ENCODE measurements at regions not wholly inside any gene's neighbourhood (a gene's known extent, or its start where the extent isn't known, plus 50 kb on each side); places are given as distances from the start of the nearest gene placed in this dataset.
A peak's percentile ranks its signal among the peaks of the same experiment; 100 is the strongest.

DNA sequence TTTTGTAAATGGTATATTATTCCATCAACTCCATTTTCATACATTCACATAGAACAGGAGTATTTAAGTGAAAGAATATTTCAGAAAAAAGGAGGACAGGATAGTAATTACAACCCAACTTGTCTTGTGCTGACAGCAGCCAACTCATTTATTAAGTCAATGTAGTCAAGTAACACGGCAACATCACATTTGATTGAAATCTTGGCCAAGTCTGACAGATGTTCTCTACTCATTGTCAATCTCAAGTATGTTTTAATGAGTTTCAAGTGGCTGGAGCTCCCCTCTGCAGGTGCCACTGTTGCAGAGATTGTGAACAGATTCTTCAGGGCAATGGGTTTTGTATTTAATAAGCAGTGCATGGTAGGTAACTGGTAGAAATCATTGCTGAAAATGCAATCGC is 332.5 kb downstream of the C4orf33 start:
- no peak for TF ChIP-seq EZH2phosphoT487 (IDR thresholded peaks at IDR 0.05; ENCODE audit: low read depth)
- TF ChIP-seq, protein P1, sequence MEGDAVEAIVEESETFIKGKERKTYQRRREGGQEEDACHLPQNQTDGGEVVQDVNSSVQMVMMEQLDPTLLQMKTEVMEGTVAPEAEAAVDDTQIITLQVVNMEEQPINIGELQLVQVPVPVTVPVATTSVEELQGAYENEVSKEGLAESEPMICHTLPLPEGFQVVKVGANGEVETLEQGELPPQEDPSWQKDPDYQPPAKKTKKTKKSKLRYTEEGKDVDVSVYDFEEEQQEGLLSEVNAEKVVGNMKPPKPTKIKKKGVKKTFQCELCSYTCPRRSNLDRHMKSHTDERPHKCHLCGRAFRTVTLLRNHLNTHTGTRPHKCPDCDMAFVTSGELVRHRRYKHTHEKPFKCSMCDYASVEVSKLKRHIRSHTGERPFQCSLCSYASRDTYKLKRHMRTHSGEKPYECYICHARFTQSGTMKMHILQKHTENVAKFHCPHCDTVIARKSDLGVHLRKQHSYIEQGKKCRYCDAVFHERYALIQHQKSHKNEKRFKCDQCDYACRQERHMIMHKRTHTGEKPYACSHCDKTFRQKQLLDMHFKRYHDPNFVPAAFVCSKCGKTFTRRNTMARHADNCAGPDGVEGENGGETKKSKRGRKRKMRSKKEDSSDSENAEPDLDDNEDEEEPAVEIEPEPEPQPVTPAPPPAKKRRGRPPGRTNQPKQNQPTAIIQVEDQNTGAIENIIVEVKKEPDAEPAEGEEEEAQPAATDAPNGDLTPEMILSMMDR (IDR thresholded peaks at IDR 0.05; ENCODE audit: low read depth, low read length): no peak
- no peaks in the 10 kb centered on the region for H3K36me3 ChIP-seq (replicated peaks; ENCODE audit: low read depth, low read length)
- H3K9ac ChIP-seq (ENCODE audit: low read length): no peak overlapping the region
- no peaks in the 10 kb centered on the region for H3K27me3 ChIP-seq (ENCODE audit: low read depth, low read length)
- H3K79me2 ChIP-seq (ENCODE audit: low read length): no peaks in the 10 kb centered on the region
- H3K4me3 ChIP-seq (ENCODE audit: low read length): no peak overlapping the region
- H4K20me1 ChIP-seq (ENCODE audit: insufficient read depth, low read length): no peaks in the 10 kb centered on the region
- H3K27ac ChIP-seq (ENCODE audit: low read length): no peak overlapping the region
- no peaks in the 10 kb centered on the region for H3K4me1 ChIP-seq (ENCODE audit: low read length)
- no peaks in the 10 kb centered on the region for H3K9me3 ChIP-seq (ENCODE audit: insufficient read depth, low read length)
- no peak overlapping the region for H3K4me2 ChIP-seq (ENCODE audit: low read length)
- peak overlapping the region; percentile 39; the same call in 1 of the 2 replicates for H2AFZ ChIP-seq (ENCODE audit: low read depth, low read length)

DNA sequence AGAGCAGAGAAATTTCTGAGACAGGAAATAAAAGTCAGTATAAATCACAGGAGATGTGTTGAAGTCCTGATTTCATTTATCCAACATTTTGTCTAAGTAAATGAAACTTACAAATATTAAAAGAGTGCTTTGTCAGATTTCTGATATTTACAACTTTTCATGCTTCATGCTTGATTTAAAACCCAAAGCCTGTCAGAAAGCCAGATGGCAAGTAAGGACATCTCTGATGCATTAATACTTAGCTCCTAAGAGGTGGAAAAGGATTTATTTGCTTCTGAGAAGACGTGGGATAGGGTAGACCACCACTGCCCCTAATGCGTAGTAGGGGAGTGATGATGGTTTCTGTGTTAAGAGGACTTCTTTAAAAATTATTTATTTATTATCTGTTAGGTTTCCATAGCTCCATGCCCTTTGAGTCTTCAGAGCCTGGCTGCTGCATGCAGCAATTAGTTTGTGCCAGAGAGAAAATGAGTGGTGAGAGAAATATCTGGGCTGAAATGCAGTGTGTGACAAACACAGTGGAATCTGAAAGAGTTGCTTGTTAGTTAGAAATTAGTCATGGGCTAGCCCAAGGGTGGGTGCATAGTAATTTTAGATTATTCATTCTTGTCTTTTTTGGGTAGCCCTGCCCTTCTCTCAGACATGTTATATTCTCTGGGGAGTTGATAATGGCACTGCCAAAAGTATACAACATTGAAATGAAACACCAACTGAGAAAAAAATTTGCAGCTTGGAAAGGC is 333.8 kb downstream of the C4orf33 start:
- Histone ChIP-seq H3K9me3 (ENCODE audit: insufficient read depth, low read length) (no peaks in the 10 kb centered on the region), H3K27ac (ENCODE audit: low read length) (no peak overlapping the region), H3K4me3 (ENCODE audit: low read length) (no peak overlapping the region), H3K4me2 (ENCODE audit: low read length) (no peak overlapping the region), H3K9ac (ENCODE audit: low read length) (no peak overlapping the region), H3K36me3 (replicated peaks; ENCODE audit: low read depth, low read length) (no peaks in the 10 kb centered on the region), H4K20me1 (ENCODE audit: insufficient read depth, low read length) (no peaks in the 10 kb centered on the region), H2AFZ (ENCODE audit: low read depth, low read length) (no peak overlapping the region), H3K27me3 (ENCODE audit: low read depth, low read length) (no peaks in the 10 kb centered on the region), H3K4me1 (ENCODE audit: low read length) (no peaks in the 10 kb centered on the region), H3K79me2 (ENCODE audit: low read length) (no peaks in the 10 kb centered on the region)
- TF ChIP-seq, protein P1 (IDR thresholded peaks at IDR 0.05; ENCODE audit: low read depth, low read length): no peak
- TF ChIP-seq EZH2phosphoT487 (IDR thresholded peaks at IDR 0.05; ENCODE audit: low read depth): no peak

DNA sequence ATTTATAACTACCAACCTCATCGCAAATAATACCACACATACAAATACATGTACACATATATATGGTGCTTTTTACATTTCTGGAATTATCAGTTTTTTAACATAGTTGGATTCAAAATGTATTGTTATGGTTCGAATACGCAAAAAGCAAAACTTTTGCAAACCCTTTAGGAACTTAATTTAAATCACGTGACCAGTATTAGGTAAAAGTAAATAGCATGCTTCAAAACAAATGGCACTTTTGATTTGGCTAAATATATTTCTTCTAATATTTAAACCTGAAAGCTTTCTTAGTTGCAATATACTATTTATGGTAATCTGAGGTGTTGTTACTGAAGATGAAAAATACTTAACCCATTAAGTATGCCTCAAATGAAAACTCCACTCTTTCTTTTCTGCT is 341.4 kb downstream of the C4orf33 start:
- Histone ChIP-seq H3K27ac (ENCODE audit: low read length) (no peak overlapping the region), H3K4me3 (ENCODE audit: low read length) (no peak overlapping the region), H3K9me3 (ENCODE audit: insufficient read depth, low read length) (no peaks in the 10 kb centered on the region), H4K20me1 (ENCODE audit: insufficient read depth, low read length) (no peaks in the 10 kb centered on the region), H2AFZ (ENCODE audit: low read depth, low read length) (no peak overlapping the region), H3K9ac (ENCODE audit: low read length) (no peak overlapping the region), H3K27me3 (ENCODE audit: low read depth, low read length) (no peaks in the 10 kb centered on the region), H3K4me1 (ENCODE audit: low read length) (no peaks in the 10 kb centered on the region), H3K79me2 (ENCODE audit: low read length) (no peaks in the 10 kb centered on the region), H3K36me3 (replicated peaks; ENCODE audit: low read depth, low read length) (no peaks in the 10 kb centered on the region), H3K4me2 (ENCODE audit: low read length) (no peak overlapping the region)
- no peak for TF ChIP-seq EZH2phosphoT487 (IDR thresholded peaks at IDR 0.05; ENCODE audit: low read depth)
- TF ChIP-seq, protein P1 (IDR thresholded peaks at IDR 0.05; ENCODE audit: low read depth, low read length): no peak

DNA sequence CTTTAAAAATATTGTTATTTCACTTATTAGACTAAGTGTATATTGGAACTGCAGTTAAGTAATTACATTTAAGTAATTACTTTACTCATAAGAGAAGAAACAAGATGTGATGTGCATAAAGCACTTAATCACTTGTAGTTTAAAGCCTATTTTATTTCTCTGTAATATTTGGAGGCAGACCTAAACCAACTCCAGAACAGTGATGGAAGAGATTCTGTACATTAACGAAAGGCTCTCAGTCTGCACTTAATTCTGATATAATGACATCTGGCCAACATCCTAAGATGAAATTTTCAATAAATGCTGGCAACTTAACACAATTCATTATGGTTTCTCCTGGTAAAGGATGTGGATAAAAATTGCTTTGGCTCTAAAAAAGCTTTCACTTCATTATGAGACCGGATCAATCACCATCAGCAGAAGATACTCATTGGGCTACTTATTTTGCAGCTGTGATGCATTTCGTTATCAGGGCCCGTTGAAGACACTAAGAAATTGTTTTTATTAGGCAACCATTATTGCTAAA is 342.6 kb downstream of the C4orf33 start:
- no peaks in the 10 kb centered on the region for H3K36me3 ChIP-seq (replicated peaks; ENCODE audit: low read depth, low read length)
- no peak overlapping the region for H2AFZ ChIP-seq (ENCODE audit: low read depth, low read length)
- no peaks in the 10 kb centered on the region for H3K4me1 ChIP-seq (ENCODE audit: low read length)
- H3K4me3 ChIP-seq (ENCODE audit: low read length): no peak overlapping the region
- TF ChIP-seq, protein P1 (IDR thresholded peaks at IDR 0.05; ENCODE audit: low read depth, low read length): no peak
- no peak for TF ChIP-seq EZH2phosphoT487 (IDR thresholded peaks at IDR 0.05; ENCODE audit: low read depth)
- H3K27me3 ChIP-seq (ENCODE audit: low read depth, low read length): no peaks in the 10 kb centered on the region
- no peak overlapping the region for H3K27ac ChIP-seq (ENCODE audit: low read length)
- H3K9ac ChIP-seq (ENCODE audit: low read length): no peak overlapping the region
- H3K9me3 ChIP-seq (ENCODE audit: insufficient read depth, low read length): no peaks in the 10 kb centered on the region
- H3K4me2 ChIP-seq (ENCODE audit: low read length): no peak overlapping the region
- H4K20me1 ChIP-seq (ENCODE audit: insufficient read depth, low read length): no peaks in the 10 kb centered on the region
- H3K79me2 ChIP-seq (ENCODE audit: low read length): no peaks in the 10 kb centered on the region

Data from OCI-LY3 (cell line).